HG03103 (cell line): ENCODE measurements at regions not wholly inside any gene's neighbourhood (a gene's known extent, or its start where the extent isn't known, plus 50 kb on each side); places are given as distances from the start of the nearest gene placed in this dataset.
"Not testable (repeated sequence)": the region's sequence is repeated elsewhere in the genome, so short reads cannot be mapped to it uniquely, and the experiment has no call there.

Experiments used
- ATAC-seq: cut with Tn5 transposase; IDR thresholded peaks from one replicate; pipeline ENCODE4 v1.9.1; 2021; ENCODE audit warnings: low read depth; ENCODE audit not compliant: unreplicated experiment

GRCh38 chr4:59676992-59677391 is 1523.1 kb upstream of the ADGRL3 start:
- ATAC-seq, result not testable (repeated sequence)

GRCh38 chr4:59685626-59686025 is 1514.5 kb upstream of the ADGRL3 start:
- no peak for ATAC-seq

DNA sequence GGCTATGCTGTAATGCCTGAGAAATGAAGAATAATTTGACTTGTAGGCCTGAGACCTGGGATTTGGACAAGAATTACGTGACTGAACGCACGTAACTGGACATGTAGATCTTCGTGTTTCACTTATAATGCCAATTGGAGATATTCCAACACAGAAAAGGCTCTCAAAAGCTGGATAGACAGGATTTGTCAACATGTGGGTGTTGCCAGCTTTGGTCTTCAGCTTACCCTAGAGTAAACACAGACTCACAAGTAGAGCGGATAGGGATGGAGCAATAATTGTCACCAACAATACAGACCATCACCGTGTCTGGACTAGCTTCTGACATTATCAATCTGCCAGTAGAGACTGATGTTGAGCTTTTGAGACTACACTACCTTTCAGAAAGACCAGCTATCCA is 1511.0 kb upstream of the ADGRL3 start:
- ATAC-seq, result no peak

GRCh38 chr4:59695355-59696053 is 1504.6 kb upstream of the ADGRL3 start:
- no peak for ATAC-seq

DNA sequence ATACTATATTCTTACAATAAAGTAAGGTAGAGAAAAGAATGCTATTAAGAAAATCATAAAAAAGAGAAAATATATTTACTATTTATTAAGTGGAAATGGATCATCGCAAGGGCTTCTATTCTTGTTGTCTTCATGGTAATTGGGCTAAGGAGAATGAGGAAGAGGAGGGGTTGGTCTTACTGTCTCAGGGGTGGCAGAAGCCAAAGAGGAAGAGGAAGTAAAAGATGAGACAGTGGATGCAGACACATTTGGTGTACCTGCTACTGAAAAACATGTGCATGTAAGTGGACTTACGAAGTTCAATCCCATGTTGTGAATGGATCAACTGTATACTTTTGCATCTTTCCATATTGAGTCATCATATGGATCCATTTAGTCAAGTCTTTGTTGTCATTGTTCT is 1502.1 kb upstream of the ADGRL3 start:
- ATAC-seq, result no peak

GRCh38 chr4:59700651-59701050 is 1499.5 kb upstream of the ADGRL3 start:
- no peak for ATAC-seq

GRCh38 chr4:59704616-59705015 is 1495.5 kb upstream of the ADGRL3 start:
- no peak for ATAC-seq

DNA sequence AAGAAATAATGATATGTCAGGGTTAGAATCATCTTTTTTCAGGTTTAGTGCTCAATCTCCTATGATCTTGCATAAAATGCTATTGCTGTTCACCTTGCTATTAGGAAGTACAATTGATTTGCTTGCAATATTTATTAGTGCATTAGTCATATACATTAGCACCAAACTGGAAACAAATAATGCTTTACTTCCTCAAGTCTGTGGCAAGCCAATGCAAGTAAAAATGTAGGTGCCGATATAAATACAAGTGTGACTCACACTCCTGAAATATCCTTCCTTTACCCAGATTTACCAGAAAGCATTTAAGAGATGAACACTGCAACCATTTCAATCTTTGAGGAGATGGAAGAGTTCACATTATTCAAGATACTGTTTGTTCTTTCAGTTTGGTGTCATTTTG is 1487.7 kb upstream of the ADGRL3 start:
- ATAC-seq, result no peak

- ATAC-seq, result not testable (repeated sequence)
Observed at GRCh38 chr4:59724286-59724685, 1475.8 kb upstream of the ADGRL3 start.

DNA sequence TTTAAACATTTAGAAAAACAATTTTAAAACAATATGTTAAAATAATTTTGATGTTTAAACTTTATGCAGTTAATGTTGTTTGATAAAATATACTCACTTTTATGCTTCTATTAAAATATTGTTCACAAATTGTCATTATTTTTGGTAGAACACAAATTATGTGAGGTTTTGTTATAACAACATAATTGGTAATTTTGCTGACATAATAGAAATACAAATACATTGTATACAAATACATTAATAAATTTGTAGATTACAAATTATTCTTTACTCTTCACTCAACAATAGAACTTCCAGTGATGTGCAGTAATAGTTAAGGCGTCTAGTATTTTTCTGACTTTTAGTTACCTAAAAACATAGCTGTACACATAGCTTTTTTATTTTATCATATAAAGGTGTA is 1472.4 kb upstream of the ADGRL3 start:
- ATAC-seq, result no peak

DNA sequence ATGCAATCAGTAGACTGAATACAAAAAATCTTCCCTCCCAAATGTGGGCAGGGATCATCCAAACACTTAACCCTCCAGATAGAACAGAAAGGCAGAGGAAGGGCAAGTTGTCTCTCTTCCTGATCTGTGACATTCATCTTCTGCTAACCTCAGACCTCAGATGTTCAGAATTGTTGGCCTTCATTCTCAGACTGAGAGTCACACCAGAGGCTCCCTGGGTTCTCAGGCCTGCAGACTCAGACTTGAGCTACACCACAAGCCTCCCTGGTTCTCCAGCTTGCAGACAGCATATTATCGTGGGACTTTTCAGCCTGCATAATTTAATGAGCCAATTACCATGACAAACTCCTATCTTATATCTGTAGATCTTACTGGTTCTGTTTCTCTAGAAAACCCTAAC is 1471.6 kb upstream of the ADGRL3 start:
- no peak for ATAC-seq

GRCh38 chr4:59729321-59729720 is 1470.8 kb upstream of the ADGRL3 start:
- ATAC-seq, result no peak

- ATAC-seq, result no peak
Observed at GRCh38 chr4:59748433-59748832, 1451.7 kb upstream of the ADGRL3 start.

DNA sequence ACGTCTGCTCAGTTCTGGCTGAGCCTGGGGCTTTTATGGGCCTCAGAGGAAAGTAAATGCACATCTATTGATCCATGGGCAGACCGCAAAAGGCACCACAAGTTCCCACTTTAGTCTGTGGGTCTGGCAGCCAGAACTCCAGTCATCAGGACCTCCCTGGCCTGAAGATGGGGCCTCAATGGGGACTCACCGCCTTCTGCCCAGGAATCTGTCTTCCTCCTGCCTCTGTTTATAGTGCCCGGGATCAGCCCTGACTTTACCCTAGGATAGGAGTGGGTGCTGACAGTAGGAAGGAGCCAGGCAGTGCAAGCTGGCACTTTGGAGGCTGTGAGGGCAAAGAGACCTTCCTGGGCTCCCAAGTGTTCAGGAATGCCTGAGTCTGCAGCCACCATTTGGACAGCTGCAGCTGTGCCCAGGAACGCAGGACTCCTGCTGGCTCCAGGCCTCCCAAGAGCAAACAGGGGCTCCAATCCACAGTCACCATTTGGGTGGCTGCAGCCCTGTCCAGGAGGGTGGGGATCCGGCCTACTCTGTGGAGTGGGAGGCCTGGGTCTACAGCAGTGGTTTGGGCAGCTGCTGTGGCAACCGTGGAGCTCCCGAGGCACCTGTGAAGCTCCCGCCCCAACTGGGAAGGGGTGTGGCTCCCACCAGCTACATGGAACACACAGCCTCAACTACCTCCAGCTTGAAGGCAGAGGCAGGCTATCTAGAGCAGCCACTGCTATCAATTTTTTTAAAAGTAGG is 1440.9 kb upstream of the ADGRL3 start:
- no peak for ATAC-seq

- no peak for ATAC-seq
Observed at GRCh38 chr4:59762344-59762743, 1437.8 kb upstream of the ADGRL3 start.

DNA sequence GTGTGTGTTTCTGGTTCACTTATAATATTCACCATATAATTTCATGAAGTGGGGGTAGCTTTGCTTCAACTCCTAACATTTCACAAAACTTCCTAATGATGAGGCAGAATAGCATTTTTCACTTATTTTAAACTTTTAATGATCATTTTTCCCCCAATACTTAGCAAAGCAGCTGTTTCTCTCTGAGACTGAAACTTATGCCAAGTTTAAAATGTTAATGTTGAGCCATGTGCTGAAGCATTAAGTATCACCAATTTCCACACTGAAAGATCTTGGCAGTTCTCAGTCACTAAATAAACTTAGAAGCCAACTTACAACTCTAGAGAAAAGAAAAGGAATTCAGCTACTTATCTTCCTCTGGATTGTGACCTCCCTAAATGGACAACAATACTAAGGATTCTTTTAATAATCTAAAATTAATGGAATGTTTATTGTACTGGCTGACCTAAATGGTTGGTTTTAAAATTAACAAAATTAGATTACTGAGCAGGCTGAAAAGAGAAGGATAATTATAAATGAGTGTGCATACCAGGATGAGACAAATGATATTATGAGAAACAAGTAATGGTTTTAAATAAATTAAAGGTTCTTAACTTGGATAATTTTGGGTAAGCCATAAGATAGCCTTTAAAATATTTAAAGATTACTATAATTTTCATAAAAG is 1429.4 kb upstream of the ADGRL3 start:
- ATAC-seq, result no peak

DNA sequence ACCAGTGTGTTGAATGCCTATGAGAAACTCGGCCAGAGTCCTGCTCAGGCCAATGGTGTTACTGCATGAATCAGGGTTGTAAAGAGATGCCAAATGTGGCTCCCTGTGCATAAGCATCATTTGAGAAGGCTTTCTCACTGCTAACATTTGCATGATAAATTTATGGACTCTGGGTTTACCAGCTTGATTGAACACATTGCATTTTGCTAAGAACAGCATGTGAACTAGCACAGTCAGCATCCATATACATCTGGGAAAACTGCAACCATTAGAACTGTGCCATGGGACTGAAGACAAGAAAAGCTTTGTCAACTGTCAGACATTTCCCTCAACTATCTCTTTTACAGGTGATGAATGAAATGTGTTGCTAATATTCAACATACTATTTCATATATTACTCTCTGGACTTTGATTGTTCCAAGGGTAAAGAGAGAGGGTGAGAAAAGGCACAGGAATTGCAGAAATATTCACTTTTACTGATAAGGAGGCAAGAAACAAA is 1427.4 kb upstream of the ADGRL3 start:
- no peak for ATAC-seq

DNA sequence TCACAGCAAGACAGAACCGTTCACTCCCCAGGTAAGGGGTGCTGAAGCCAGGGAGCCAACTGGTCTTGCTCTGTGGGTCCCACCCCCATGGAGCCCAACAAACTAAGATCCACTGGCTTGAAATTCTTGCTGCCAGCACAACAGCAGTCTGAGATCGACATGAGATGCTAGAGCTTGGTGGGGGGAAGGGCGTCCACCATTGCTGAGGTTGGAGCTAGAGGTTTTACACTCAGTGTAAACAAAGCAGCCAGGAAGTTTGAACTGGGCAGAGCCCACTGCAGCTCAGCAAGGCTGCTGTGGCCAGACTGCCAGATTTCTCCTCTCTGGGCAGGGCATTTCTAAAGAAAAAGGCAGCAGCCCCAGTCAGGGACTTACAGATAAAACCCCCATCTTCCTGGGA is 1419.9 kb upstream of the ADGRL3 start:
- ATAC-seq, result not testable (repeated sequence)

GRCh38 chr4:59805176-59805575 is 1395.0 kb upstream of the ADGRL3 start:
- no peak for ATAC-seq

GRCh38 chr4:59814402-59815010 is 1385.6 kb upstream of the ADGRL3 start:
- ATAC-seq, result no peak

DNA sequence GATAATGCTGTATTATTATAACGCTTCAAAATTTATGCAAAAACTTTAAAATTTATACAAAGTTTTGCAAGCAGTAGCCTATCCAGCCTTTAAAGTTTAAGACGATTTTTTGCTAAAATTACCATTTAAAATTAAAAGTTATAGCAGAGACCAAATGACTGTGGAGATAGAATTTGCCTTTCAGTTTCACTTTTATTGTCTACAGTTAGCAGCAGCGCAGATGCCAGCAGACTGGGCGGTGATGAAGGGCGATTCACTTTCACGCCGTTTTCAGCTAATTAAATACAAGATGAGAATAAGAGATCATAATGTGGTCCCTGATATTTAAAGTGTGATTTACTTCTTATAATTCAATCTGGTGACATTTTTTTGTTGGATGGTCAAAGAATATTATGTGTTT is 1381.5 kb upstream of the ADGRL3 start:
- no peak for ATAC-seq
